ENCODE measurements at regions not wholly inside any gene's neighbourhood (a gene's known extent, or its start where the extent isn't known, plus 50 kb on each side); places are given as distances from the start of the nearest gene placed in this dataset.

- Histone ChIP-seq H3K36me3 (no peaks in the 10 kb centered on the region), H3K27ac (no peak overlapping the region), H3K27me3 (no peaks in the 10 kb centered on the region), H3K4me3 (no peak overlapping the region), H3K4me1 (no peaks in the 10 kb centered on the region), H3K9me3 (no peaks in the 10 kb centered on the region)
- intact Hi-C loops (cut with DNase I) = no loop called here
- TF ChIP-seq POLR2A (IDR thresholded peaks at IDR 0.05) (no peak), CTCF (IDR thresholded peaks at IDR 0.05) (no peak)
- WGBS, 2 donors = 88 to 100% methylated on average over 1 of the region's 1 CpG
- no peak for DNase-seq
These were observed 1105.8 kb upstream of the SEMA6A start for GRCh38 chr5:117680426-117680825.

- no peak for DNase-seq
- WGBS, 2 donors = 76 to 82% methylated on average over 4 of the region's 4 CpGs
These were observed 1104.4 kb upstream of the SEMA6A start for GRCh38 chr5:117679046-117679445.

GRCh38 chr5:117675646-117676045, 1101.0 kb upstream of the SEMA6A start:
- DNase-seq = no peak
- no peak overlapping the region for H3K4me3 ChIP-seq
- no peaks in the 10 kb centered on the region for H3K9me3 ChIP-seq
- no peaks in the 10 kb centered on the region for H3K27me3 ChIP-seq
- TF ChIP-seq CTCF (IDR thresholded peaks at IDR 0.05) = no peak
- no peak for TF ChIP-seq POLR2A (IDR thresholded peaks at IDR 0.05)
- intact Hi-C loops (cut with DNase I) = no loop called here
- no peak overlapping the region for H3K27ac ChIP-seq
- no peaks in the 10 kb centered on the region for H3K4me1 ChIP-seq
- 62 to 68% methylated on average over 4 of the region's 4 CpGs for WGBS, 2 donors
- no peaks in the 10 kb centered on the region for H3K36me3 ChIP-seq

More at GRCh38 chr5:117679046-117679445, 1104.4 kb upstream of the SEMA6A start:
- Histone ChIP-seq H3K4me1 (no peaks in the 10 kb centered on the region), H3K27me3 (no peaks in the 10 kb centered on the region), H3K9me3 (no peaks in the 10 kb centered on the region), H3K27ac (no peak overlapping the region), H3K36me3 (no peaks in the 10 kb centered on the region), H3K4me3 (no peak overlapping the region)
- intact Hi-C loops (cut with DNase I) = no loop called here
- TF ChIP-seq POLR2A (IDR thresholded peaks at IDR 0.05) = no peak
- no peak for TF ChIP-seq CTCF (IDR thresholded peaks at IDR 0.05)

GRCh38 chr5:117671551-117671950, 1096.9 kb upstream of the SEMA6A start:
- TF ChIP-seq POLR2A (IDR thresholded peaks at IDR 0.05) = no peak
- no peak for TF ChIP-seq CTCF (IDR thresholded peaks at IDR 0.05)
- no peak overlapping the region for H3K4me3 ChIP-seq
- DNase-seq = no peak
- intact Hi-C loops (cut with DNase I) = no loop called here
- H3K27ac ChIP-seq = no peak overlapping the region
- H3K36me3 ChIP-seq = no peaks in the 10 kb centered on the region
- H3K9me3 ChIP-seq = no peaks in the 10 kb centered on the region
- H3K27me3 ChIP-seq = no peaks in the 10 kb centered on the region
- WGBS, 2 donors = 61 to 77% methylated on average over 1 of the region's 1 CpG
- H3K4me1 ChIP-seq = no peaks in the 10 kb centered on the region

GRCh38 chr5:117667105-117667504, 1092.5 kb upstream of the SEMA6A start:
- Histone ChIP-seq H3K36me3 (no peaks in the 10 kb centered on the region), H3K27me3 (no peaks in the 10 kb centered on the region), H3K27ac (no peak overlapping the region), H3K4me3 (no peak overlapping the region), H3K9me3 (no peaks in the 10 kb centered on the region), H3K4me1 (no peaks in the 10 kb centered on the region)
- intact Hi-C loops (cut with DNase I) = no loop called here
- WGBS, 2 donors = 49 to 54% methylated on average over 3 of the region's 3 CpGs
- DNase-seq = no peak
- TF ChIP-seq CTCF (IDR thresholded peaks at IDR 0.05) (no peak), POLR2A (IDR thresholded peaks at IDR 0.05) (no peak)
